ENCODE measurements at regions not wholly inside any gene's neighbourhood (a gene's known extent, or its start where the extent isn't known, plus 50 kb on each side); places are given as distances from the start of the nearest gene placed in this dataset.

DNA sequence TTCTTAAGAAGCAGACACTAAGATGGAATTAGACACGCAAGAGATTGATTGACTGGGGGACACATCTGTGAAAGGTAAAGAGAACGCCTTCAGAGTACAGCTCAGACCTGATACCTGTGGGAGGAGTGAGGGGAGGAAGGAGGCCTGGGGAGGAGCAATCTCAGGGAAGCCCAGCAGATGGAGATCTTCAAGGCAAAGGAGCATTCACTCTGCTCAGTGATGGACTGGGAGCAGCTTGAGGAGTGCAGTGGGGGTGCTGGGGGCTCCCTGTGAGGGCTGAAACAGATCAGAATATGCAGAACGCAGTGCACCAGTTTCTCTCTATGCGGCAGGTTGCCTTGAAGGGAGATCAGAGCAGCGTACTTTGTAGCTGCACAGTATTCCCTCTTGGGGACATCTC is 103.7 kb upstream of the ATP8B1 start:
- H3K4me3 ChIP-seq (ENCODE audit: low read depth in 1 of 3, low read length in 3 of 3), result no peak overlapping the region
- H3K27ac ChIP-seq (ENCODE audit: low read depth in 1 of 2, low read length in 2 of 2), result no peak overlapping the region
- no peaks in the 10 kb centered on the region for H3K36me3 ChIP-seq (ENCODE audit: control insufficient read depth in 4 of 4, insufficient read depth in 3 of 4, low read depth in 1 of 4, low read length in 3 of 4)
- WGBS, result 92% methylated on average over 5 of the region's 5 CpGs
- no peaks in the 10 kb centered on the region for H3K9me3 ChIP-seq (ENCODE audit: control insufficient read depth in 4 of 4, low read length in 3 of 4)
- H3K27me3 ChIP-seq (ENCODE audit: control insufficient read depth in 4 of 4, insufficient read depth in 4 of 4, low read length in 3 of 4), result no peaks in the 10 kb centered on the region
- H3K4me1 ChIP-seq (ENCODE audit: control insufficient read depth in 4 of 4, insufficient read depth in 4 of 4, low read length in 3 of 4), result no peaks in the 10 kb centered on the region
- no peak overlapping the region for H3K9ac ChIP-seq (ENCODE audit: low read depth in 1 of 2, low read length in 2 of 2)
- no peak for DNase-seq (ENCODE audit: low spot score)
- TF ChIP-seq EGR1 (IDR thresholded peaks at IDR 0.05; ENCODE audit: low read depth in 2 of 2), result no peak
- no peak for TF ChIP-seq HNF4G (IDR thresholded peaks at IDR 0.05)
- TF ChIP-seq ZBTB33 (IDR thresholded peaks at IDR 0.05), result no peak
- no peak for TF ChIP-seq ATF3 (IDR thresholded peaks at IDR 0.05)
- TF ChIP-seq, protein P1, sequence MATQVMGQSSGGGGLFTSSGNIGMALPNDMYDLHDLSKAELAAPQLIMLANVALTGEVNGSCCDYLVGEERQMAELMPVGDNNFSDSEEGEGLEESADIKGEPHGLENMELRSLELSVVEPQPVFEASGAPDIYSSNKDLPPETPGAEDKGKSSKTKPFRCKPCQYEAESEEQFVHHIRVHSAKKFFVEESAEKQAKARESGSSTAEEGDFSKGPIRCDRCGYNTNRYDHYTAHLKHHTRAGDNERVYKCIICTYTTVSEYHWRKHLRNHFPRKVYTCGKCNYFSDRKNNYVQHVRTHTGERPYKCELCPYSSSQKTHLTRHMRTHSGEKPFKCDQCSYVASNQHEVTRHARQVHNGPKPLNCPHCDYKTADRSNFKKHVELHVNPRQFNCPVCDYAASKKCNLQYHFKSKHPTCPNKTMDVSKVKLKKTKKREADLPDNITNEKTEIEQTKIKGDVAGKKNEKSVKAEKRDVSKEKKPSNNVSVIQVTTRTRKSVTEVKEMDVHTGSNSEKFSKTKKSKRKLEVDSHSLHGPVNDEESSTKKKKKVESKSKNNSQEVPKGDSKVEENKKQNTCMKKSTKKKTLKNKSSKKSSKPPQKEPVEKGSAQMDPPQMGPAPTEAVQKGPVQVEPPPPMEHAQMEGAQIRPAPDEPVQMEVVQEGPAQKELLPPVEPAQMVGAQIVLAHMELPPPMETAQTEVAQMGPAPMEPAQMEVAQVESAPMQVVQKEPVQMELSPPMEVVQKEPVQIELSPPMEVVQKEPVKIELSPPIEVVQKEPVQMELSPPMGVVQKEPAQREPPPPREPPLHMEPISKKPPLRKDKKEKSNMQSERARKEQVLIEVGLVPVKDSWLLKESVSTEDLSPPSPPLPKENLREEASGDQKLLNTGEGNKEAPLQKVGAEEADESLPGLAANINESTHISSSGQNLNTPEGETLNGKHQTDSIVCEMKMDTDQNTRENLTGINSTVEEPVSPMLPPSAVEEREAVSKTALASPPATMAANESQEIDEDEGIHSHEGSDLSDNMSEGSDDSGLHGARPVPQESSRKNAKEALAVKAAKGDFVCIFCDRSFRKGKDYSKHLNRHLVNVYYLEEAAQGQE (IDR thresholded peaks at IDR 0.05), result no peak
- TF ChIP-seq YY1 (IDR thresholded peaks at IDR 0.05), result no peak
- TF ChIP-seq CTCF (IDR thresholded peaks at IDR 0.05; ENCODE audit: low read depth, low read length, missing input control), result no peak
- TF ChIP-seq RAD21 (IDR thresholded peaks at IDR 0.05), result no peak
- TF ChIP-seq, protein P2, sequence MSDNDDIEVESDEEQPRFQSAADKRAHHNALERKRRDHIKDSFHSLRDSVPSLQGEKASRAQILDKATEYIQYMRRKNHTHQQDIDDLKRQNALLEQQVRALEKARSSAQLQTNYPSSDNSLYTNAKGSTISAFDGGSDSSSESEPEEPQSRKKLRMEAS (IDR thresholded peaks at IDR 0.05), result no peak
- no peak for TF ChIP-seq SP1 (IDR thresholded peaks at IDR 0.05)
- no peak for TF ChIP-seq GABPA (IDR thresholded peaks at IDR 0.05 in 1 of 2, conservative IDR thresholded peaks at IDR 0.05 in 1 of 2)
- no peak for TF ChIP-seq TAF1 (conservative IDR thresholded peaks at IDR 0.05)

DNA sequence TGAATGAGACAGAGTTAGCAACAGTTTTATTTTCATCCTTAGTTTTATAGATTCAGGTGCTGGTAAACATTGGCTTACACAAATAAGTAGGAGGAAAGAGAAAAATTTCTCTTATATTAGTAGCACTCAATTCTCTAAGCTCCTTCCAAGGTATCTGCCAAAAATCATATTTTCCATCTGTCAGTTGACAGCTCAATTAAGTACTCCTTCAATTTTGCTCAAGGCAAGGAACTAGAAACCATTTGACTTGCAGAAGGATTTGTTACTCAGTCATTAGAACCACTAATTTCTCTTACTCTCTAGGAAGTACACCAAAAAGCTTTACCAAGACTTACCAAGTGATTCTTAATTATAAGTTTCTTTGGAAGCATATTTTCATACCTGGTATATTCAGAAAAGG is 101.4 kb upstream of the ATP8B1 start:
- Histone ChIP-seq H3K36me3 (ENCODE audit: control insufficient read depth in 4 of 4, insufficient read depth in 3 of 4, low read depth in 1 of 4, low read length in 3 of 4) (no peaks in the 10 kb centered on the region), H3K4me1 (ENCODE audit: control insufficient read depth in 4 of 4, insufficient read depth in 4 of 4, low read length in 3 of 4) (no peaks in the 10 kb centered on the region)
- no peak for DNase-seq (ENCODE audit: low spot score)

More for the DNA sequence above, 101.4 kb upstream of the ATP8B1 start:
- Histone ChIP-seq H3K27me3 (ENCODE audit: control insufficient read depth in 4 of 4, insufficient read depth in 4 of 4, low read length in 3 of 4) (no peaks in the 10 kb centered on the region), H3K9ac (ENCODE audit: low read depth in 1 of 2, low read length in 2 of 2) (no peak overlapping the region), H3K27ac (ENCODE audit: low read depth in 1 of 2, low read length in 2 of 2) (no peak overlapping the region), H3K9me3 (ENCODE audit: control insufficient read depth in 4 of 4, low read length in 3 of 4) (no peaks in the 10 kb centered on the region), H3K4me3 (ENCODE audit: low read depth in 1 of 3, low read length in 3 of 3) (no peak overlapping the region)
- TF ChIP-seq HNF4A (conservative IDR thresholded peaks at IDR 0.05) (no peak), SP1 (IDR thresholded peaks at IDR 0.05) (no peak), RAD21 (IDR thresholded peaks at IDR 0.05) (no peak), FOXA2 (IDR thresholded peaks at IDR 0.05) (no peak)
- TF ChIP-seq, protein P2 (IDR thresholded peaks at IDR 0.05), result no peak

All from liver (tissue), 8 donors.